WTC11 (cell line): ENCODE measurements at regions not wholly inside any gene's neighbourhood (a gene's known extent, or its start where the extent isn't known, plus 50 kb on each side); places are given as distances from the start of the nearest gene placed in this dataset.

Source experiments
- ATAC-seq: fragments of 200-7000 bp; cut with Tn5 transposase; 2 replicates; pipeline ENCODE4 v1.10.0; 2021; ENCODE audit warnings: mild to moderate bottlenecking, moderate library complexity
- CTCF ChIA-PET: fragments of 300-600 bp; sonication (Branson Sonifier 250); formaldehyde crosslinking; loops from one replicate; lab custom pipeline; 2021; ENCODE audit warnings: antibody characterized with exemption; lab: Charles Lee
- POLR2A ChIA-PET: fragments of 350-600 bp; sonication (Branson Sonifier 250); formaldehyde crosslinking; loops from one replicate; lab custom pipeline; 2021; ENCODE audit warnings: antibody characterized with exemption; lab: Charles Lee
- DNase-seq: peaks from one replicate; pipeline ENCODE4 v3.0.0; 2021; ENCODE audit warnings: low spot score
- H3K27ac Mint-ChIP-seq: 2 replicates; pipeline ENCODE4 v1.8.0; 2021; ENCODE audit warnings: mixed read lengths
- H3K27me3 Mint-ChIP-seq: 2 replicates; pipeline ENCODE4 v1.8.0; 2021; ENCODE audit warnings: low read depth, mild to moderate bottlenecking, moderate library complexity, mixed read lengths
- H3K36me3 Mint-ChIP-seq: 2 replicates; pipeline ENCODE4 v1.8.0; 2021; ENCODE audit warnings: mixed read lengths
- H3K4me1 Mint-ChIP-seq: 2 replicates; pipeline ENCODE4 v1.8.0; 2022; ENCODE audit warnings: mixed read lengths
- H3K4me3 Mint-ChIP-seq: 2 replicates; pipeline ENCODE4 v1.8.0; 2021; ENCODE audit warnings: mild to moderate bottlenecking, moderate library complexity, mixed read lengths
- H3K9me3 Mint-ChIP-seq: 2 replicates; pipeline ENCODE4 v1.8.0; 2021; ENCODE audit warnings: mixed read lengths
- CREB1 ChIP-seq: sonication (generic); formaldehyde crosslinking; IDR thresholded peaks from 2 replicates; pipeline ENCODE4 v1.8.0; 2023; ENCODE audit warnings: mild to moderate bottlenecking, missing genetic modification reagents
- EMX1 ChIP-seq: fragments of 250-450 bp; sonication (Bioruptor Pico); IDR thresholded peaks from 2 replicates; pipeline ENCODE4 v1.8.0; 2021; ENCODE audit warnings: mild to moderate bottlenecking
- FOXK1 ChIP-seq: sonication (generic); formaldehyde crosslinking; IDR thresholded peaks from 2 replicates; pipeline ENCODE4 v1.8.0; 2022; ENCODE audit warnings: mild to moderate bottlenecking, moderate library complexity, missing genetic modification reagents
- GABPB1 ChIP-seq: sonication (generic); formaldehyde crosslinking; IDR thresholded peaks from 2 replicates; pipeline ENCODE4 v1.8.1; 2023; ENCODE audit warnings: mild to moderate bottlenecking, missing genetic modification reagents
- HMGA2 ChIP-seq: fragments of 250-450 bp; sonication (Bioruptor Pico); IDR thresholded peaks from 2 replicates; pipeline ENCODE4 v1.4.0; 2021; ENCODE audit warnings: mild to moderate bottlenecking, moderate library complexity
- IRF2 ChIP-seq: sonication (generic); formaldehyde crosslinking; IDR thresholded peaks from 2 replicates; pipeline ENCODE4 v1.8.0; 2022; ENCODE audit warnings: low read depth, missing genetic modification reagents, borderline replicate concordance
- MYBL2 ChIP-seq: sonication (generic); formaldehyde crosslinking; IDR thresholded peaks from 2 replicates; pipeline ENCODE4 v1.8.1; 2023; ENCODE audit warnings: mild to moderate bottlenecking, moderate library complexity, missing genetic modification reagents
- NFATC4 ChIP-seq: fragments of 250-450 bp; sonication (Bioruptor Pico); IDR thresholded peaks from 2 replicates; pipeline ENCODE4 v1.9.0; 2021; ENCODE audit warnings: mild to moderate bottlenecking
- NR1H2 ChIP-seq: sonication (generic); formaldehyde crosslinking; IDR thresholded peaks from 2 replicates; pipeline ENCODE4 v1.9.0; 2021; ENCODE audit warnings: mild to moderate bottlenecking, moderate library complexity, missing genetic modification reagents
- SMAD3 ChIP-seq: sonication (generic); formaldehyde crosslinking; IDR thresholded peaks from 2 replicates; pipeline ENCODE4 v1.8.0; 2022; ENCODE audit warnings: missing genetic modification reagents, mild to moderate bottlenecking, borderline replicate concordance
- SP1 ChIP-seq: sonication (generic); formaldehyde crosslinking; conservative IDR thresholded peaks from 2 replicates; pipeline ENCODE4 v1.8.1; 2022; ENCODE audit warnings: missing genetic modification reagents
- ZNF121 ChIP-seq: sonication (generic); formaldehyde crosslinking; IDR thresholded peaks from 2 replicates; pipeline ENCODE4 v1.8.0; 2023; ENCODE audit warnings: missing genetic modification reagents
- ZNF317 ChIP-seq: sonication (generic); formaldehyde crosslinking; IDR thresholded peaks from 2 replicates; pipeline ENCODE4 v1.8.1; 2023; ENCODE audit warnings: low read depth, mild to moderate bottlenecking, moderate library complexity, missing genetic modification reagents, borderline replicate concordance
- TF ChIP-seq, protein P1 (sequence below): sonication (generic); formaldehyde crosslinking; IDR thresholded peaks from 2 replicates; pipeline ENCODE4 v1.8.0; 2023; ENCODE audit warnings: mild to moderate bottlenecking, missing genetic modification reagents
- TF ChIP-seq, protein P2 (sequence below): sonication (generic); formaldehyde crosslinking; IDR thresholded peaks from 2 replicates; pipeline ENCODE4 v1.8.0; 2022; ENCODE audit warnings: mild to moderate bottlenecking, missing genetic modification reagents
- TF ChIP-seq, protein P3 (sequence below): fragments of 250-450 bp; sonication (Bioruptor Pico); IDR thresholded peaks from 2 replicates; pipeline ENCODE4 v1.9.0; 2021; ENCODE audit warnings: mild to moderate bottlenecking
- TF ChIP-seq, protein P4 (sequence below): sonication (generic); formaldehyde crosslinking; IDR thresholded peaks from 2 replicates; pipeline ENCODE4 v1.8.1; 2022; ENCODE audit warnings: missing genetic modification reagents, borderline replicate concordance

DNA sequence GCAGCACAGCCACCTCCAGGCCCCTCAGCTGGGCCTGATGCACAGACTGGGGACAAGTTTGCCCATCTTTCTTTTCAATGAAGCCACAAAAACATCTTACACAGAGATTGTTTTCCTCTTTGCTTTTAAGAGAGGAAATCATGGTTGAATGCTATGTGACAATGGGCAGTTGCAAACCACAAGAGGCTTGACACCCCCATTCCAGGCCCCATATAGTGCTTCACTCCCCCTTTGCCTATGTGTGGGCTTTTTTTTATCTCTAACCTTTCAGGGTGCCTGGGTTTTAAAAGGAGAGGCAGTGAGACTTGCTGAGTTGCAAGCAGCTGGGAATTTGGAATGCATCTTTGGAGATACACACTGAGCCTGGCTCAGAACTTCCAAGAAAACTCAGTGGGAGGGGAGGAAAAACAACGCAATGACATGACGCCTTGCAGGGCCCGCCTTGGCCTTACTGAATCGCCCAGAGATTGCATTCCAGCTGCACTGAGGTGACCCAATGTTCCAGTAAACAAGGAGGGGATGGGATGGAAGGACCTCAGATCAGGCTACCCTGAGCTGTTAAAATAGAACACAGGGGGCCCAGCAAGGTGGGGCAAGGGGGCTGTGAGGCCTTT is 145.2 kb upstream of the ZNF648 start:
- CTCF ChIA-PET: interaction anchor here (1.7 kb wide), 1 partner anchor 9 kb away, joined by 7 read pairs; no protein-coding TSS in a partner anchor
- Mint-ChIP-seq H3K4me3 (no peak overlapping the region), H3K27me3 (no peaks in the 10 kb centered on the region), H3K4me1 (peaks cover 22% of the 10 kb centered on the region), H3K36me3 (no peaks in the 10 kb centered on the region), H3K27ac (no peak overlapping the region), H3K9me3 (no peaks in the 10 kb centered on the region)
- ATAC-seq: no peak
- no peak for TF ChIP-seq NFATC4 (CRISPR knock-in tag)
- TF ChIP-seq HMGA2 (CRISPR knock-in tag): no peak
- no peak for TF ChIP-seq EMX1 (CRISPR knock-in tag)
- TF ChIP-seq FOXK1 (CRISPR knock-in tag): no peak
- no peak for TF ChIP-seq ZNF121 (CRISPR knock-in tag)
- TF ChIP-seq, protein P1, sequence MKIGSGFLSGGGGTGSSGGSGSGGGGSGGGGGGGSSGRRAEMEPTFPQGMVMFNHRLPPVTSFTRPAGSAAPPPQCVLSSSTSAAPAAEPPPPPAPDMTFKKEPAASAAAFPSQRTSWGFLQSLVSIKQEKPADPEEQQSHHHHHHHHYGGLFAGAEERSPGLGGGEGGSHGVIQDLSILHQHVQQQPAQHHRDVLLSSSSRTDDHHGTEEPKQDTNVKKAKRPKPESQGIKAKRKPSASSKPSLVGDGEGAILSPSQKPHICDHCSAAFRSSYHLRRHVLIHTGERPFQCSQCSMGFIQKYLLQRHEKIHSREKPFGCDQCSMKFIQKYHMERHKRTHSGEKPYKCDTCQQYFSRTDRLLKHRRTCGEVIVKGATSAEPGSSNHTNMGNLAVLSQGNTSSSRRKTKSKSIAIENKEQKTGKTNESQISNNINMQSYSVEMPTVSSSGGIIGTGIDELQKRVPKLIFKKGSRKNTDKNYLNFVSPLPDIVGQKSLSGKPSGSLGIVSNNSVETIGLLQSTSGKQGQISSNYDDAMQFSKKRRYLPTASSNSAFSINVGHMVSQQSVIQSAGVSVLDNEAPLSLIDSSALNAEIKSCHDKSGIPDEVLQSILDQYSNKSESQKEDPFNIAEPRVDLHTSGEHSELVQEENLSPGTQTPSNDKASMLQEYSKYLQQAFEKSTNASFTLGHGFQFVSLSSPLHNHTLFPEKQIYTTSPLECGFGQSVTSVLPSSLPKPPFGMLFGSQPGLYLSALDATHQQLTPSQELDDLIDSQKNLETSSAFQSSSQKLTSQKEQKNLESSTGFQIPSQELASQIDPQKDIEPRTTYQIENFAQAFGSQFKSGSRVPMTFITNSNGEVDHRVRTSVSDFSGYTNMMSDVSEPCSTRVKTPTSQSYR (CRISPR knock-in tag): no peak
- no peak for TF ChIP-seq MYBL2 (CRISPR knock-in tag)
- POLR2A ChIA-PET: no interaction called here
- DNase-seq: no peak

DNA sequence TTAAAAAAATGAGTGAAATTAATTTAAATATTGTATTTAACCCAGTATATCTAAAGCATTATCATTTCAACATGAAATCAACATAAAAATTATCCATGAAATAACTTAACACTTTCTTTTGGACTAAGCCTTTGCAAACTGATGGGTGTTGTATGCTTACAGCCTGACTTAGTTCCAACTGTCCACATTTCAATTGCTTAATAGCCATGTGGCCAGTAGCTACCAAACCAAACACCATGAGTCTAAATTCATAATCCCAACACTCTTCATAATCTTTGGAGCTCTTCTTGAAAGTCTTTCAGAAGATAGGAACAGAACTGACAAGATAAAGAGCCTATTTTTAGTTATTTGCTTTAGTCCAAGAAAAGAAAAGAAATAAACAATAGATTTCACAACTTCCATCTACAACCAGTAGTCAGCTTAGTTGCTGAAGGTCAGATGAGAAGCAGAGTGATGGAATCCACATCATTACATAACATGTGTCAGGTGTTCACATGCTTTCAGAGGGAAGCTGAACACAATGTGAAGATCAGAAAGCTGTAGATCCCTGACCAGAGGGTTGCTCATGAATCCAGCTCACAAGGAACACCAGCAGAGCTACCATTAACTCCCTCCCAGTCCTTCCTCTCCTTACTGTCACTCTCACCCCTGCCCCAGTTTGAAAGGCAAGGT is 144.0 kb upstream of the ZNF648 start:
- ChIA-PET CTCF (interaction anchor here (0.7 kb wide), 1 partner anchor 120 kb away, joined by 3 read pairs; no protein-coding TSS in a partner anchor), POLR2A (no interaction called here)
- H3K4me1 Mint-ChIP-seq: peaks cover 22% of the 10 kb centered on the region
- H3K9me3 Mint-ChIP-seq: no peaks in the 10 kb centered on the region
- ATAC-seq (no peak), DNase-seq (no peak)
- no peak overlapping the region for H3K4me3 Mint-ChIP-seq
- no peak overlapping the region for H3K27ac Mint-ChIP-seq
- H3K36me3 Mint-ChIP-seq: no peaks in the 10 kb centered on the region
- TF ChIP-seq SMAD3: no peak
- TF ChIP-seq, protein P2, sequence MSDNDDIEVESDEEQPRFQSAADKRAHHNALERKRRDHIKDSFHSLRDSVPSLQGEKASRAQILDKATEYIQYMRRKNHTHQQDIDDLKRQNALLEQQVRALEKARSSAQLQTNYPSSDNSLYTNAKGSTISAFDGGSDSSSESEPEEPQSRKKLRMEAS: no peak
- no peak for TF ChIP-seq SP1 (CRISPR knock-in tag)
- TF ChIP-seq, protein P3, sequence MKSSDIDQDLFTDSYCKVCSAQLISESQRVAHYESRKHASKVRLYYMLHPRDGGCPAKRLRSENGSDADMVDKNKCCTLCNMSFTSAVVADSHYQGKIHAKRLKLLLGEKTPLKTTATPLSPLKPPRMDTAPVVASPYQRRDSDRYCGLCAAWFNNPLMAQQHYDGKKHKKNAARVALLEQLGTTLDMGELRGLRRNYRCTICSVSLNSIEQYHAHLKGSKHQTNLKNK (CRISPR knock-in tag): no peak
- no peak for TF ChIP-seq CREB1 (CRISPR knock-in tag)
- TF ChIP-seq, protein P4, sequence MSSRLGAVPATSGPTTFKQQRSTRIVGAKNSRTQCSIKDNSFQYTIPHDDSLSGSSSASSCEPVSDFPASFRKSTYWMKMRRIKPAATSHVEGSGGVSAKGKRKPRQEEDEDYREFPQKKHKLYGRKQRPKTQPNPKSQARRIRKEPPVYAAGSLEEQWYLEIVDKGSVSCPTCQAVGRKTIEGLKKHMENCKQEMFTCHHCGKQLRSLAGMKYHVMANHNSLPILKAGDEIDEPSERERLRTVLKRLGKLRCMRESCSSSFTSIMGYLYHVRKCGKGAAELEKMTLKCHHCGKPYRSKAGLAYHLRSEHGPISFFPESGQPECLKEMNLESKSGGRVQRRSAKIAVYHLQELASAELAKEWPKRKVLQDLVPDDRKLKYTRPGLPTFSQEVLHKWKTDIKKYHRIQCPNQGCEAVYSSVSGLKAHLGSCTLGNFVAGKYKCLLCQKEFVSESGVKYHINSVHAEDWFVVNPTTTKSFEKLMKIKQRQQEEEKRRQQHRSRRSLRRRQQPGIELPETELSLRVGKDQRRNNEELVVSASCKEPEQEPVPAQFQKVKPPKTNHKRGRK: no peak
- TF ChIP-seq, protein P1 (CRISPR knock-in tag): no peak
- TF ChIP-seq ZNF317 (CRISPR knock-in tag): no peak
- no peak for TF ChIP-seq IRF2 (CRISPR knock-in tag)
- TF ChIP-seq GABPB1: no peak
- TF ChIP-seq NR1H2: no peak
- H3K27me3 Mint-ChIP-seq: no peaks in the 10 kb centered on the region
